ENCODE measurements at regions not wholly inside any gene's neighbourhood (a gene's known extent, or its start where the extent isn't known, plus 50 kb on each side); places are given as distances from the start of the nearest gene placed in this dataset.
A peak's percentile ranks its signal among the peaks of the same experiment; 100 is the strongest.
"Not testable (repeated sequence)": the region's sequence is repeated elsewhere in the genome, so short reads cannot be mapped to it uniquely, and the experiment has no call there.

DNA sequence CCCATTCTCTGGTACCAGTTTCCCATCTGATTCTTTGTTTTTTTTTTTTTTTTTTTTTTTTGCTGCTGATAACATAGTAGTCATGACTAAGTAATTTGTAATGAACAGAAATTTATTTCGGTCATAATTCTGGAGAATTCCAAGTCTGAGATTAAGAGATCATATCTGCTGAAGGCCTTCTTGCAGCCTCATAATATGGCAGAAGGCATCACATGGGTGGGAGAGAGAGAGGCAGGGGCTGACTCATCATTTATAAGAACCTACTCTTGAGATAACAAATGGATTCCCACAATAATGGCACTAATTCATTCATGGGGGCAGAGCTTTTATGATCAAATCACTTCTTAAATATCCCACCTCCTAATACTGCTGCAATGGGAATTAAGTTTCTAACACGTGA is 1034.3 kb downstream of the STIM2 start:
- no peak for DNase-seq

- no peak for DNase-seq
These were observed 1047.7 kb downstream of the STIM2 start for GRCh38 chr4:27908356-27908755.

DNA sequence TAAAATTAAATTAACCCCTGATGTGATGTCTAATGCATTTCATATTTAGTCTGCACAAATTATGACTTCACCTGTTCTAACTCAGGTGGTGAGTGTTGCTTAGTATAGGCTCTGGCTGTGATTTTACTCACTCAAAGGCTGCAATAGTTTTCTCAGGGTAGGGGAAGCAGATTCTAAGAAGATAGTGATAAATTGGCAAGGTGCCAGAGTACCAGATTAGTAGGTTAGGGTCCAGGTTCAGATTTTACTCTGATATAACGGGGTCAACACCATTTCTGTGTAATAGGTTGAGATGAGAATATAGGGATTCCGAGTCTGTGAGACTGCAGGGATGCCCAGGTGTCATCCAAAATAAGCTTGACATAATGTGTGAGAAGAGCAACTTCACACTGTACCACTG is 1049.6 kb downstream of the STIM2 start:
- DNase-seq = no peak

GRCh38 chr4:27911047-27911446 is 1050.4 kb downstream of the STIM2 start:
- DNase-seq = no peak

DNA sequence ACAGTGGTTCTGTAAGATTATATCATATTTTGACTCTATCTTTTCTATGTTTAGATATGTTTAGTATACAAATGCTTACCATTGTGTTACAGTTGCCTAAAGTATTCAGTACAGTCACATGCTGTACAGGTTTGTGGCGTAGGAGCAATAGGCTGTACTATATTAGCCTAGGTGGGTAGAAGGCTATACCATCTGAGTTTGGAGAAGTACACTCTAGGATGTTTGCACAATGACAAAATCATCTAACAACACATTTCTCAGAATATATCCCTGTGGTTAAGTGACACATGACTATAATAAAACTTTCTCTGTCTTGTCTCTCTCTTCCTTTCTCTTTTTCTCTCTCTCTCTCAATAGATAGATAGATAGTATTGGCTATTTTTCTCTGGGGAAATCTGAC is 1053.1 kb downstream of the STIM2 start:
- no peak for DNase-seq

DNA sequence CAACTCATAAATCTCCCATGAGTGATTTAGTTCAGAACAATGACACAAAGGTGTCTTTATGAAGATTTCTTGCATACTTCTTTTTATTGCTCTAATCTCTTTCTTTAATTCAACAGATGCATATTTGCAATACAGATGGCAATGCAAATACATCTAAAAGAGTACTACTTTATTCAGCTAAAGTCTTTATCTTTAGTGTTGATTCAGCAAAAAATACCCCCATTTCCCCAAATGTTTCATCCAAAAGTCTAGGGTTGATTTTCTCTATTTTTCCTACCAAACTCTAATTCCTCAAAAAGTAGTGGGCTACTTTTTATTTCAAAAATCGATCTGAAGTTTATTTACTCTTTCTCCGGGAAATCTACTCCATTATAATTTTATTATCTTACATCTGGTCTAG is 1055.2 kb downstream of the STIM2 start:
- no peak for DNase-seq

GRCh38 chr4:27916452-27917184 is 1056.0 kb downstream of the STIM2 start:
- DNase-seq = peak; percentile 48

- no peak for DNase-seq
These were observed 1056.7 kb downstream of the STIM2 start for GRCh38 chr4:27917381-27917780.

- DNase-seq = no peak
These were observed 1060.6 kb downstream of the STIM2 start for GRCh38 chr4:27921231-27921630.

GRCh38 chr4:27928761-27929540 is 1068.3 kb downstream of the STIM2 start:
- DNase-seq = no peak

DNA sequence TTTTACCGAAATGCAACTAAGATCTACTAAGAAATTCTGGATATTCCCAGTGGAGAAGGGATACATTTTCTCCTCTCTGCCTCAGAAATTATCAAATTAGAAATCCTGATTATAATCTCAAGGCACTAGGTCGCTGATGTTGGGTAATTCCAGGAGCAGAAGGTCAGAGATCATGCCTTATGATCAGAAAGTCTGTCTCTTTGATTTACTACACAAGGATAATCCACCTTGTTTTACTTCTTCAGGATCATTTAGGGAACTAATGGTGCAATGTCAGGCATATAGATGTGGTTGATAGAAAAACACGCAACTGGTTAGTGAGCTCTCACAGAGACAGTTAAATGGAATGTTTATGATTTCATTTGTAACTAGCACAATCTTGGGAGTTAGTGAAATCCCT is 1069.7 kb downstream of the STIM2 start:
- DNase-seq = no peak

- DNase-seq = no peak
These were observed 1070.3 kb downstream of the STIM2 start for GRCh38 chr4:27930976-27931375.

DNA sequence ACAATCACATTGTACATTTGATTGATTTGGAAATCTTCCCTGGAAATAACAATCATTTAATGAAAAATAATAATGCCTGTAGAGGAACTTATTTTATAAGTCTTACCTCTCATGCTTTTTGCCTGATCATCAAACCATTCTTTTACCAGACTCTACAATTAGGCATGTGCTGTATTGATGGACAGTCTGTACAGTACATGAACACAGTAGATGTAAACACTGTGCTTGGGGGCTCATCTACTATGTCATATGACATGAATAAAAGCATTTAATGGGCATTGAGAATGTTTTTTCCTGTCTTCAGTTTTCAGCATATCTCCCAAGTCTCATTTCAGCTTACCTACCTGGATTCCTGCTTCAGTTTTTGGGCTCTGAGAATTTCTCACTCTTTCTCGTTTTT is 1070.9 kb downstream of the STIM2 start:
- no peak for DNase-seq

DNA sequence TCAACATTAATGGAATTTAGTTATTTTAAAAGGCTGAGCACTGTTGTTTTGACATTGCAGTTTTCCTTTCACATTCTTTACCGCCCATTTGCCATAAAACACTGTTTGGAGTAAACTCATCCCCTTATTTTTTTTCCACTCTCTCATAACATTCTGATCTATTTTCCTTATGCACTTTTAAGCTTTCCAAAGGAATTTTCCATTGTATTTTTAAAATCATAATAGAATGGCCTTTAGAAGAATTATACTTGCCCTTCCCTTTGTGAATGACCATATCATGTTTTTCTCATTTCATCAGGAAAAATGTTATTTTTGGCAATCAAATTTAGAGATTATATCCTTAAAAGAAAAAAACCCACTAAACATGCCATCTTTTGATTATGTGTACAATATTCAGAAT is 1074.2 kb downstream of the STIM2 start:
- DNase-seq = no peak

DNA sequence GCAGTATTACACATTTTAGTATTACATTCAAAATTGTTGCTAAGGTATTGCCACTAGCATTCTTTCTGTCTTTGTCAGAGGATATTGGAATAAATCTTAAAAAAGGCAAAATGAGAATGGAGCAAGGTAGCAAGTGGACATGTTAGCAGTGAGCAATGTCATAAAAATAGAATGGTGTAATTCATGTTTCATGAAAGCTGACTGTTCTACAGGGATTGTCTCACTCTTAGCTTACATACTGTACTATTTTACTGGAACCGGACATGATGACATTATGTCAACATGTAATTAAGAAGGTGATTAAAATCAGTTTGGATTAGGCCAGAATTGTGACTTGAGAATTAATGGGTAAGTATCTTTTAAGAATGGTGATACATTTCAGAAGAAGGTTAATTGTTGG is 1086.2 kb downstream of the STIM2 start:
- DNase-seq = peak; percentile 20

DNA sequence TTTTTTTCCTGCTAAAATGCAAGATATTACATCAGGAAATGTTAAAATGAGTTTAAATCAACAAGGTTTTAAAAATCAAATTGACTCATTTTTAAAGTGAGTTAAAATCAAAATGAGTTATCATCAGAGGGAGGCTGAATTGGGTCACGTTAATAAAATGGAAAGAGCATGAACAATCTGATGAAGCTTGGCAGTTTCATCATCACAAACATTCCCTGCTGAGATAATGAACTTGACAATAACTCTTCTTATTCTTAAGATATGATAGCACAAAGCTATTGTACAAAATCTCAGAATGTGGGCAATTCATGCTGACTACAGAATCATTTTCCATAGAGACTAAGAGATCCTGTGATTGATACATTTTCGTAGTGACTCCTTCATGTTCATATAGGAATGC is 1086.7 kb downstream of the STIM2 start:
- DNase-seq = peak; percentile 44

DNA sequence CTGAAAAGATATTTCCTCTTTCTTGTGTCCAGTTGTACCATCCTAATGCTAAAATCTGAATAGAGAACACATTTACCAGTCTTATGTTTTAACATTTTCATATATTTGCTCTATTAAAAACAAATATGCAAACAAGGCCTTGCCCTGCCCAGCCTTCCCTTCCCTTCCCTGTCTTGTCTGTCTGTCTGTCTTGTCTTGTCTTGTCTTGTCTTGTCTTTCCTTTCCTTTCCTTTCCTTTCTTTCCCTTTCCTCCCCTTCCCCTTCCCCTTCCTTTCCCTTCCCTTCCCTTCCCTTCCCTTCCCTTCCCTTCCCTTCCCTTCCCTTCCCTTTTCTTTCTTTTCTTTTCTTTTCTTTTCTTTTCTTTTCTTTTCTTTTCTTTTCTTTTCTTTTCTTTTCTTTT is 1103.5 kb downstream of the STIM2 start:
- DNase-seq = no peak

DNA sequence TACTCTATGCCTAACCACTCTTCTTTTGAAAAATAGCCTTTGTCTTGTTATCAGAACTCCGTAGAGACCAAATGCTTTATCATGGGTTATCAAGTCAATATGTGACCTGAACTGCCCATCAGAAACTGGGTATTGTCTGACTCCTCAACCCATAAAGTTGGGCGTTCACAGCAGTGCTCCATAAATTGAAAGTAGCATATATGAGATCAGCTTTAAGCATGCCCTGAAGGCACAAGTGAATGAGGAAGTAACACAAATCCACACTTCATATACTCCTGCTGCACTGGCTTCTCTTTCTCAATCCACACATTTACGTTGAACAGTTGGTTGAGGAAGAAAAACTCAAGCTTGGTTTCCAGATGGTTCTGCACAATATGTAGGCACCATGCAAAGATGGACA is 1106.0 kb downstream of the STIM2 start:
- no peak for DNase-seq

DNA sequence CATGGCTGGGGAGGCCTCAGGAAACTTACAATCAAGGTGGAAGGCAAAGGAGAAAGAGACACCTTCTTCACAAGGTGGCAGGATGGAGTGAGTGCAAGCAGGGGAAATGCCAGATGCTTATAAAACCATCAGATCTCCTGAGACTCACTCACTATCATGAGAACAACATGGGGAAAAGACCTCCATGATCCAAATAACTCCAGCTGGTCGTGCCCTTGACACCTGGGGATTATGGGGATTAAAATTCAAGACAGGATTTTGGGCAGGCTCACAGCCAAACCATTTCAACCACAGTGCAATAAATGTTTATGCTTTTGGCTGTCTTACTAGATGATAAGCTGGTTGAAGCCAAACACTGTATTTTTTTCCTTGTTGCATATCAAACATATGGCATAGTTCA is 1112.4 kb downstream of the STIM2 start:
- no peak for DNase-seq

GRCh38 chr4:27973700-27974099 is 1113.1 kb downstream of the STIM2 start:
- no peak for DNase-seq

- no peak for DNase-seq
These were observed 1113.7 kb downstream of the STIM2 start for GRCh38 chr4:27974339-27974738.

GRCh38 chr4:27974881-27975280 is 1114.2 kb downstream of the STIM2 start:
- DNase-seq = not testable (repeated sequence)

DNA sequence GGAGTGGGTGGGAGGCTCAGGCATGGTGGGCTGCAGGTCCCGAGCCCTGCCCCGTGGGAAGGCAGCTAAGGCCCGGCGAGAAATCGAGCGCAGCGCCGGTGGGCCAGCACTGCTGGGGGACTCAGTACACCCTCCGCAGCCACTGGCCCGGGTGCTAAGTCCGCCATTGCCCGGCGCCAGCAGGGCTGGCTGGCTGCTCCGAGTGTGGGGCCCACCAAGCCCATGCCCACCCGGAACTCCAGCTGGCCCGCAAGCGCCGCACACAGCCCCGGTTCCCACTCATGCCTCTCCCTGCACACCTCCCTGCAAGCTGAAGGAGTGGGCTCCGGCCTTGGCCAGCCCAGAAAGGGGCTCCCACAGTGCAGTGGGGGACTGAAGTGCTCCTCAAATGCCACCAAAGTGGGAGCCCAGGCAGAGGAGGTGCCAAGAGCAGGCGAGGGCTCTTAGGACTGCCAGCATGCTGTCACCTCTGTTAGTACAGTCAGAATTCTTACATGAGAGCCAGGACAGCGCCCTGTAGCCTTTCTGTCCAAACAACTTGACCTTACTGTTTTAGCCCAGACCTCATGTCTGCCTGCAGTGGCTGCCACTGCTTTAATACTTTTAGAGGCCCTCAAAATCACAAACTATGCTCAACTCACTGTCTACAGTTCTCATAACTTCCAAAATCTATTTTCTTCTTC is 1117.9 kb downstream of the STIM2 start:
- DNase-seq = not testable (repeated sequence)

- no peak for DNase-seq
These were observed 1124.9 kb downstream of the STIM2 start for GRCh38 chr4:27985522-27985921.

Measured in eye (tissue), 1 donor.